ENCODE measurements at regions not wholly inside any gene's neighbourhood (a gene's known extent, or its start where the extent isn't known, plus 50 kb on each side); places are given as distances from the start of the nearest gene placed in this dataset.
A peak's percentile ranks its signal among the peaks of the same experiment; 100 is the strongest.

DNA sequence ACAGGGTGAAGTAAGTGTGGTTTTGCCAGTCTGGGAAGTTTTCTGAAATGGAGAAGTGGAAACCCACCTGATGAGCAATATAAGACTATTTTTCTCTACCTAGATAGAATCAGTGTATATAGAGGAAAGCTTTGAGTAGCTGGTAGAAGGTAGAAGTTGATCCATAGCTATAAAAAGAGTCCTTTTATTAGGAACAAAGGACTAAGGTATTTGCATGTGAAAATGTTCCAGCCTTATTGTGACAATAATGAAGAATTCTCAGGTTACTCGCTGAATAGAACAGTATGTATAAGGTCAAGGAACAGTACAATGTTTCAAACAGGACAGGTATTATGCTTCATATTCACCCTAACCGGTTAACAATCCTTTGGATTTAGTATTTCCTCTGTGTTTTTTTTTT is 972.2 kb downstream of the OTOL1 start:
- no peak for DNase-seq

GRCh38 chr3:162487138-162487537 is 990.5 kb downstream of the OTOL1 start:
- DNase-seq = no peak

- DNase-seq = peak in 1 of 2 experiments; percentile 32
Observed at GRCh38 chr3:162489853-162490252, 993.2 kb downstream of the OTOL1 start.

GRCh38 chr3:162491952-162492351 is 995.3 kb downstream of the OTOL1 start:
- no peak for DNase-seq

GRCh38 chr3:162492446-162493081 is 996.0 kb downstream of the OTOL1 start:
- no peak for DNase-seq

DNA sequence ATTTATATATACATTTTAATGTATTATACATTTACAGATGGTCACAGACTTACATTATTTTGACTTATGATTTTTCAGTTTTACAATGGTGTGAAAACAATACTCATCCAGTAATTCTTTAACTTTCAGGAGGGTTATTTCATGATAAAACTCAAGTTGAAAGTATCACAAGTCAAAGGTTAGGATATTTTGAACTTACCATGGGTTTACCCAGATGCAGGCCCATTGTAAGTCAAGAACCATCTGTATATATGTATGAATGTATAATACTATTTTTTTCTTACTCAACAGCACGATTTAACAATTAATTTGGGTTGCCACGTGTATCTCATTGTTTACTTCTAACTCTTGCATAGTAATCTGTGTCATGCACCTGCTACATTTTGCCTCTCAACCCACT is 1002.0 kb downstream of the OTOL1 start:
- no peak for DNase-seq

GRCh38 chr3:162507397-162507796 is 1010.8 kb downstream of the OTOL1 start:
- no peak for DNase-seq

DNA sequence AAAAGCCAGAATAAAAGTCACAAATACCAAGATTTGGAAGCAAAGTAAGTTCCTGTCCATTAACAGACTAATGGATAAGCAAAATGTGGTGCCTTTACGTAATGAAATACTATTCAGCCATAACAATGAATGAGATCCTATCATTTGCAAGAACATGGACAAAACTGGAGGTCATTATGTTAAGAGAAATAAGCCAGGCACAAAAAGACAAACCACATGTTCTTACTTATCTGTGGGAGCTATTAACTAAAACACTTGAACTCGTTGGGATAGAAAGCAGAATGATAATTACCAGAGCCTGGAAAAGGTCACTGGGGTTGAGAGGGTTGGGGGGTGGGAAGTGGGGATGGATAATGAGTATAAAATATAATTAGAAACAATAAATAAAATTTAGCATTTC is 1015.9 kb downstream of the OTOL1 start:
- no peak for DNase-seq

- no peak for DNase-seq
Observed at GRCh38 chr3:162517110-162517509, 1020.5 kb downstream of the OTOL1 start.

DNA sequence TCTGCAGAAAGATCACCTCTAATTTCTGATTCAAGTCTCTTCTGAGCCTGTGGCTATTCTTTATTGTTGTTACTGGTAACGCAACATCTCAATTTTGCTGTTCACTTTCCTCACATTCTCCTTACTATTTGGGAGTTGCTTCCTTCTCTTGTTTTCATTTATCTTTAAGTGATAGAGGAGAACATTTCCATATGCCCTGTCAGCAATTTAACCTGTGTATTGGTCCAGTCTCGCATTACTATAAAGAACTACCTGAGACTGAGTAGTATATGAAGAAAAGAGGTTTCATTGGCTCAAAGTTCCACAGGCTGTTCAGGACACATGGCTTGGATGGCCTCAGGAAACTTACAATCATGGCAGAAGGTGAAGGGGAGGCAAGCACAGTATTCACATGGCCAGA is 1025.1 kb downstream of the OTOL1 start:
- DNase-seq = no peak

GRCh38 chr3:162525066-162525742 is 1028.6 kb downstream of the OTOL1 start:
- no peak for DNase-seq

- no peak for DNase-seq
Observed at GRCh38 chr3:162525771-162526170, 1029.2 kb downstream of the OTOL1 start.

DNA sequence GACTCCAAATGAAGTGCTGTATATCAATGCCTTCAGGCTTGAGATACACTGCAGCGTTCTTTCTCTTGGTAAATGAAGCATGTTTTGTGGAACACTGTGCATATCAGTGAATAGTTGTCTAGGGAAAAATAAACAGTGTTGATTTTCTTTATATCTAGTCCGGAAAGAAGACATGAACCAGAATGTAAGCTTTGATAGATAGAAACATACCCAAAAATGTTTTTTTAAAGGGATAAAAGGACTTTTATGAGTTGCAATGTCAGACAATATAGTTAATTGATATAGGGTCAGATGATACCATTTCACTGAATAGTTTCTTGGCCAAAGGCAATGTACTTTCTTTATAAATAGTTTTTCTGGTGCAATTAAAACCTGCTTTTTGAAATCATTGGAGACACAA is 1037.8 kb downstream of the OTOL1 start:
- DNase-seq = no peak

- DNase-seq = no peak
Observed at GRCh38 chr3:162538491-162538890, 1041.9 kb downstream of the OTOL1 start.

GRCh38 chr3:162538906-162539305 is 1042.3 kb downstream of the OTOL1 start:
- no peak for DNase-seq

DNA sequence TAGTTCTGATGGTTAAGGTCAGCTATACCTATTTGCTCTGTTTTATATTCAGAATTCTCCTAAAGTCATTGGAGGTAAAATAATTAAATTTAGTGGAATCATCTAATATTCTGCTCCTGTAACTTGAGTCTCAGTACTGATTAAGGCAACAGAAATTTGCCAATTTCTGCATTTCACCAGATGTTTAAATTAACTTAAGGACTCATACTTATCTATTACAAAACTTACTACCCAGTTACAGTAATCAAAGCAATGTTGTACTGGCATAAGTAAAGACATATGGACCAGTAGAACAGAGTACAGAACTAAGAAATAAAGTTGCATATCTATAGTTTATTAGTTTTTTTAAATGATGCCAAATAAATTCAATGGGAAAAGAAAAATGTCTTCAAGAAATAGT is 1043.8 kb downstream of the OTOL1 start:
- no peak for DNase-seq

- no peak for DNase-seq
Observed at GRCh38 chr3:162541923-162542322, 1045.3 kb downstream of the OTOL1 start.

GRCh38 chr3:162544246-162544645 is 1047.6 kb downstream of the OTOL1 start:
- no peak for DNase-seq

- DNase-seq = no peak
Observed at GRCh38 chr3:162546910-162547309, 1050.3 kb downstream of the OTOL1 start.

- DNase-seq = no peak
Observed at GRCh38 chr3:162547321-162547720, 1050.7 kb downstream of the OTOL1 start.

DNA sequence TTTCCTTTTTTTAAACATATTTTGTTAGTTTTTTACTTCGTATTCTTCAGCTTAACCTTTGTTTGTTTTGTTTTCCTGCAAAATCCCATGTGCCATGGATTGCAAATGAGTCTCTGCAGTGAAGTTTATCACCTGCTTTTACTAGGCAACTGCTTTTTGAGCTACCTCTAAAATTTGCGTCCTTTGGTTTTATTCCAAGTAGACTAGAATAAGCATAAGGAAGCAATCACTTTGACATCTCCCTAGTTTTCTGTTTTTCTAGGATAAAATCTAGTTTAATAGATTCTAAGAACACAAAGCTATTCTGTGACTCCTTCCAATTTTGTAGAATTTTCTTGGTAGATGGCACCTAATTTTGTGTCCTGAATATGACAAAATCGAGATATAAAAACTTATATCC is 1059.2 kb downstream of the OTOL1 start:
- DNase-seq = no peak

DNA sequence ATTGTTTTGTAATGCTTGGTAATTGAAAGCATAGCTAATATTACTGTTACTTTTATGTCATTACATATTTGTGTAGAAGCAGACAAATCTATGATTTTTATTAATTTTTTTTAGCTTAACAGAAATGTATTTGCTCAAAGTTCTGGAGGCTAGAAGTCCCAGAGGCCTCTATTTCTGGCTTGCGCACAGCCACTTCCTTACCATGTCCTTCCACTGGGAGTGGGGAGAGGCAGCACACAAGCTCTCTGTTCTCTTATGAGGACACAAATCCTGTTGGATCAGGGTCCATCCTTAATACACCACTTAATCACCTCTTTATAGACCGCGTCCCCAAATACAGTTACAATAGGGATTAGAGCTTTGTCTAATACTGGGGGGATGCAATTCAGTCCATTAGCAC is 1061.4 kb downstream of the OTOL1 start:
- no peak for DNase-seq

- DNase-seq = no peak
Observed at GRCh38 chr3:162568706-162569105, 1072.1 kb downstream of the OTOL1 start.

DNA sequence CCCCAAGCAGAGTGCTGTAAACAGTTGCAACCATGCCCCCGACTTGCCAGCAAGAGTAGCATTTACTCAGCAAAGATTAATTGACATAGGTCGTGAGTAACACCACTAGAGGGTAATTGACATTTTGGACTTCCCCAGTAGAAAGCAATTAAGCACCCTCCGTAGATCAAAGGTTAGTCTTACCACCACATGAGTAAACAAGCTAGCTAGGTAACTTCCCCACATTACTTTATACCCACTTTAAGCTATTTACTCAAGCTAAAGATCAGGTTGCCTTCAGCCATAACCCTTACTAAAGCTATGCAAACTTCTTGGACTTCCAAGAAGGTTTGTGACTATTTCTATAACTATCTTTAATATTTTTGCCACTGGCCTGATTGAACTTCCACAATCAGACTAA is 1072.7 kb downstream of the OTOL1 start:
- DNase-seq = no peak

DNA sequence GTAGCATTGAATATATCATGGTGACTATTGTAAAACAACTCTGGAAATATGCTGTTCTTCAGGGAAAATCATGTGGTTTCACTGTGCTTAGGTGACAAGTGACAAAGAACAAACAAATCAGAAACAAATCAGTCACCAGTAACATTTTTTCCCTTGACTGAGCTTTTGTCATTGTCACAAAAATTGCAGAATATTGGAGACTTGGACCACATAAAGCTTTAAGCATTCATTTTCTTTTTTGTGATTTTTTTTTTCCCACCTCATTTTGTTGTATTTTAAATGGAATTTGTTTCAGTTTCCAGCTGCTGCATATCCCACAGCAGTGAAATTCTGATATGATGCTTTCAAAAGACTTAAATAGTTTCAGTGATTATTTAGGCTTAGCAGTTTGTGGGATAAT is 1088.4 kb downstream of the OTOL1 start:
- DNase-seq = no peak

Data from NCI-H526 (cell line).